ENCODE measurements at regions not wholly inside any gene's neighbourhood (a gene's known extent, or its start where the extent isn't known, plus 50 kb on each side); places are given as distances from the start of the nearest gene placed in this dataset.

DNA sequence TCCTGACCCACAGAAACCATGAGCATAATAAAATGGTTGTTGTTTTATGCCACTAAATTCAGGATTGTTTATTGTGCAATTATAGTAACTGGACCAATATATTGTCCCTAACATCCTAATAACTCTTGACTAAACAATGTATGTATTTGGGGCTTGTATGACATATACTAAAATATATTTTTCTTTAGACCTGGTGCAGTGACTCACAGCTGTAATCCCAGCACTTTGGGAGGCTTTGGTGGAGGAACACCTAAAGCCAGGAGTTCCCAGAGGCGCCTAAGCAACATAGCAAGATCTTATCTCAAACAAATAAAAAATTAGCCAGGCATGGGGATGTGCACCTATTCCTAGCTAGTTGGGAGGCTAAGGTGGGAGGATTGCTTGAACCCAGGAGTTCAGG lies 180.4 kb downstream of the SUCNR1 start:
- H3K27ac ChIP-seq (ENCODE audit: insufficient read depth in 1 of 2, low read depth in 1 of 2, low read length in 2 of 2, poor library complexity in 1 of 2, severe bottlenecking in 2 of 2) = no peak overlapping the region
- peaks cover 0 to 3% (median 0%) of the 10 kb centered on the region in 4 experiments for H3K4me1 ChIP-seq (ENCODE audit: control extremely low read depth in 1 of 4, control insufficient read depth in 4 of 4, insufficient read depth in 4 of 4, low read length in 3 of 4)
- no peak for DNase-seq
- ChIA-PET CTCF (no interaction called here), POLR2A (no interaction called here)
- no CpG with 5 or more reads among the region's 1 CpG for WGBS (ENCODE audit: insufficient coverage)
- peaks cover 0 to 6% (median 0%) of the 10 kb centered on the region in 5 experiments for H3K9me3 ChIP-seq (ENCODE audit: control extremely low read depth in 1 of 5, control insufficient read depth in 4 of 5, insufficient read depth in 2 of 5, low read depth in 1 of 5, low read length in 4 of 5)
- no peak overlapping the region for H3K4me3 ChIP-seq (ENCODE audit: control insufficient read depth in 1 of 7, extremely low read depth in 1 of 7, insufficient read depth in 4 of 7, low read depth in 2 of 7, low read length in 6 of 7)
- H3K27me3 ChIP-seq (replicated peaks in 2 of 5; ENCODE audit: control insufficient read depth in 4 of 5, insufficient read depth in 5 of 5, low read length in 4 of 5) = no peaks in the 10 kb centered on the region
- no peaks in the 10 kb centered on the region for H3K36me3 ChIP-seq (ENCODE audit: control insufficient read depth in 4 of 4, insufficient read depth in 4 of 4, low read length in 3 of 4)

DNA sequence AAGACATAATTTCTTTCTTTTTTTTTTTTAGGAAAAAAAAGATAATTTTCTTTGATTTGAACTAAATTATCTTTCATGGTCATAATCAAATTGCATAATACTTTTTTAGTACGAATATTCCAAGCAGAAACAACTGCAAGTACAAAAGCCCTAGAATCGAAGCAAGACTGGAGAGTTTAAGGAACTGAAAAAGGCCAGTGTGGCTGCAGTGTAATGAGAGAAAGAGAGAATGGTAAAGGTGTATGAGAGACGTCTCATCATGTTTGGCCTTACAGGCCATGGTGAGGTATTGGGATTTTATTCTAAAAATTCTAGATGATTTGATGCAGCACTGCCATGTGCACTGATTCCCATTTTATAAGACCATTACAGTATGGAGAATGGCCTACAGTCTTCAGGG lies 180.9 kb downstream of the SUCNR1 start:
- ChIA-PET POLR2A (no interaction called here), CTCF (no interaction called here)
- 100% methylated on average over 3 of the region's 3 CpGs for WGBS (ENCODE audit: insufficient coverage)

DNA sequence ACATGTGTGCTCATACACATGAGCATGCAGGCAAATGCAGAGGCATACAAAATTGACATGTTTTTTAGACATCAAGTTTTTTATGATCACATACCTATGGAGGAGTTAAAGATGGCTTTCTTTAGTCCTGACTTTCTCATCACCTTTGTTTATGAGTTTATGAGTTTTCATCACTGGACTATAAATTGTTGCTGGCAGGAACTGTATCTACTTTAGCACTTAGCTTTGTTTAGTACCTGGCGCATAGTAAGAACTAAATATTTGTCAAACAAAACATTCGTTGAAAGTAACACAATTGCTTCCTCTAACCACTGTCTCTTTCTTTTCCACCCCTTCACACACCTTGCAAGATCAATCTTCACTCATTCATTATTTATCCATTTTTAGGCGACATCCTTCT lies 182.6 kb downstream of the SUCNR1 start:
- no peak for DNase-seq
- Histone ChIP-seq H3K9me3 (ENCODE audit: control extremely low read depth in 1 of 5, control insufficient read depth in 4 of 5, insufficient read depth in 2 of 5, low read depth in 1 of 5, low read length in 4 of 5) (peaks cover 0 to 6% (median 0%) of the 10 kb centered on the region in 5 experiments), H3K27me3 (replicated peaks in 2 of 5; ENCODE audit: control insufficient read depth in 4 of 5, insufficient read depth in 5 of 5, low read length in 4 of 5) (no peaks in the 10 kb centered on the region), H3K4me1 (ENCODE audit: control extremely low read depth in 1 of 4, control insufficient read depth in 4 of 4, insufficient read depth in 4 of 4, low read length in 3 of 4) (peaks cover 0 to 3% (median 0%) of the 10 kb centered on the region in 4 experiments), H3K4me3 (ENCODE audit: control insufficient read depth in 1 of 7, extremely low read depth in 1 of 7, insufficient read depth in 4 of 7, low read depth in 2 of 7, low read length in 6 of 7) (no peak overlapping the region), H3K27ac (ENCODE audit: insufficient read depth in 1 of 2, low read depth in 1 of 2, low read length in 2 of 2, poor library complexity in 1 of 2, severe bottlenecking in 2 of 2) (no peak overlapping the region), H3K36me3 (ENCODE audit: control insufficient read depth in 4 of 4, insufficient read depth in 4 of 4, low read length in 3 of 4) (no peaks in the 10 kb centered on the region)
- ChIA-PET POLR2A (no interaction called here), CTCF (interaction anchor here (1.1 kb wide), 1 partner anchor 389 kb away, joined by 3 read pairs; no protein-coding TSS in a partner anchor)
- 97% methylated on average over 3 of the region's 3 CpGs for WGBS (ENCODE audit: insufficient coverage)

More for the DNA sequence above, 180.9 kb downstream of the SUCNR1 start:
- no peak for DNase-seq
- H3K9me3 ChIP-seq (ENCODE audit: control extremely low read depth in 1 of 5, control insufficient read depth in 4 of 5, insufficient read depth in 2 of 5, low read depth in 1 of 5, low read length in 4 of 5) = peaks cover 0 to 6% (median 0%) of the 10 kb centered on the region in 5 experiments
- no peaks in the 10 kb centered on the region for H3K27me3 ChIP-seq (replicated peaks in 2 of 5; ENCODE audit: control insufficient read depth in 4 of 5, insufficient read depth in 5 of 5, low read length in 4 of 5)
- H3K4me3 ChIP-seq (ENCODE audit: control insufficient read depth in 1 of 7, extremely low read depth in 1 of 7, insufficient read depth in 4 of 7, low read depth in 2 of 7, low read length in 6 of 7) = no peak overlapping the region
- no peak overlapping the region for H3K27ac ChIP-seq (ENCODE audit: insufficient read depth in 1 of 2, low read depth in 1 of 2, low read length in 2 of 2, poor library complexity in 1 of 2, severe bottlenecking in 2 of 2)
- H3K4me1 ChIP-seq (ENCODE audit: control extremely low read depth in 1 of 4, control insufficient read depth in 4 of 4, insufficient read depth in 4 of 4, low read length in 3 of 4) = peaks cover 0 to 3% (median 0%) of the 10 kb centered on the region in 4 experiments
- no peaks in the 10 kb centered on the region for H3K36me3 ChIP-seq (ENCODE audit: control insufficient read depth in 4 of 4, insufficient read depth in 4 of 4, low read length in 3 of 4)

DNA sequence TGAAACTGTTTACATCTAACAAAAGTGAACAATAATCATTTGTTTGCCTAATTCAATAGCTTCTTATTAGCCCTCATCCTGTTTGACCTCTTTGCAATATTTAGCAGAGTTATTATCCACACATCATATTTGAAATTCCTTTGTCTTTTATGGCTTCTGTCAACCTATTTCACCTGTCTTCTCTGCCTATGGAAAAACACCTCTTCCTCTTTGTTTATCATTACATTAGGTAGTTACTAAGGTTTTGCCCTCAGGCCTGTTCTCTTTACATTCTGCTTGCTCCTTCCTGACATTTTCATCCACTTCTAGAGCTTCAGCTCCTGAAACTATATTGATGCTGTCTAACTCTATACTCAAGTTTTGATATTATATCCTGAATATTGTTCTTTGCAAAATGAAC lies 183.0 kb downstream of the SUCNR1 start:
- Histone ChIP-seq H3K27ac (ENCODE audit: insufficient read depth in 1 of 2, low read depth in 1 of 2, low read length in 2 of 2, poor library complexity in 1 of 2, severe bottlenecking in 2 of 2) (no peak overlapping the region), H3K9me3 (ENCODE audit: control extremely low read depth in 1 of 5, control insufficient read depth in 4 of 5, insufficient read depth in 2 of 5, low read depth in 1 of 5, low read length in 4 of 5) (peaks cover 0 to 5% (median 0%) of the 10 kb centered on the region in 5 experiments), H3K36me3 (ENCODE audit: control insufficient read depth in 4 of 4, insufficient read depth in 4 of 4, low read length in 3 of 4) (no peaks in the 10 kb centered on the region), H3K27me3 (replicated peaks in 2 of 5; ENCODE audit: control insufficient read depth in 4 of 5, insufficient read depth in 5 of 5, low read length in 4 of 5) (no peaks in the 10 kb centered on the region), H3K4me1 (ENCODE audit: control extremely low read depth in 1 of 4, control insufficient read depth in 4 of 4, insufficient read depth in 4 of 4, low read length in 3 of 4) (peaks cover 0 to 3% (median 0%) of the 10 kb centered on the region in 4 experiments), H3K4me3 (ENCODE audit: control insufficient read depth in 1 of 7, extremely low read depth in 1 of 7, insufficient read depth in 4 of 7, low read depth in 2 of 7, low read length in 6 of 7) (no peak overlapping the region)
- DNase-seq = no peak
- ChIA-PET CTCF (interaction anchor here (1.1 to 1.4 kb wide), 2 partner anchors 37 to 388 kb away, joined by 3 read pairs; no protein-coding TSS in a partner anchor), POLR2A (no interaction called here)

DNA sequence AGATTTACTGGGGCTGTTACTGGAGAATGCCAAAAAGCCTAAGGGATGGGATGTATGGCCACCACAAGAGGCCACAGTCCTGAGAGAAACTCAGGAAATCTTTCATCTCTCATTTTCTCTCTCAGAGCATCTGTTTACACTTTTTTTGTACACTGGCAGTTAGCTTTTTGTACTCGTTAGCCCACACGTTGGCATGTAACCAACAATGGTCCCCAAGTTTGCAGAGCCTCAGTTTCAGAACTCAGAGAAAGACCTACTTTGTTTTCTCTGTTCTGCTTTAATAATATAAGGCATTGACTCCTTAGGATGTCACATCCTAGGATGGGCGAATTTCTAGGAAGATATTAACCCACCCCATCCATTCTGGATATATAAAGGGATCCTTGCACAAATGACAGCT lies 183.5 kb downstream of the SUCNR1 start:
- Histone ChIP-seq H3K27ac (ENCODE audit: insufficient read depth in 1 of 2, low read depth in 1 of 2, low read length in 2 of 2, poor library complexity in 1 of 2, severe bottlenecking in 2 of 2) (no peak overlapping the region), H3K27me3 (replicated peaks in 2 of 5; ENCODE audit: control insufficient read depth in 4 of 5, insufficient read depth in 5 of 5, low read length in 4 of 5) (no peaks in the 10 kb centered on the region), H3K4me3 (ENCODE audit: control insufficient read depth in 1 of 7, extremely low read depth in 1 of 7, insufficient read depth in 4 of 7, low read depth in 2 of 7, low read length in 6 of 7) (no peak overlapping the region), H3K9me3 (ENCODE audit: control extremely low read depth in 1 of 5, control insufficient read depth in 4 of 5, insufficient read depth in 2 of 5, low read depth in 1 of 5, low read length in 4 of 5) (peaks cover 0 to 1% (median 0%) of the 10 kb centered on the region in 5 experiments), H3K4me1 (ENCODE audit: control extremely low read depth in 1 of 4, control insufficient read depth in 4 of 4, insufficient read depth in 4 of 4, low read length in 3 of 4) (no peaks in the 10 kb centered on the region), H3K36me3 (ENCODE audit: control insufficient read depth in 4 of 4, insufficient read depth in 4 of 4, low read length in 3 of 4) (no peaks in the 10 kb centered on the region)
- DNase-seq = no peak
- POLR2A ChIA-PET = no interaction called here
- CTCF ChIA-PET = interaction anchor here (1.1 to 1.4 kb wide), 2 partner anchors 37 to 388 kb away, joined by 3 read pairs; no protein-coding TSS in a partner anchor
- WGBS (ENCODE audit: insufficient coverage) = 91% methylated on average over 2 of the region's 3 CpGs

DNA sequence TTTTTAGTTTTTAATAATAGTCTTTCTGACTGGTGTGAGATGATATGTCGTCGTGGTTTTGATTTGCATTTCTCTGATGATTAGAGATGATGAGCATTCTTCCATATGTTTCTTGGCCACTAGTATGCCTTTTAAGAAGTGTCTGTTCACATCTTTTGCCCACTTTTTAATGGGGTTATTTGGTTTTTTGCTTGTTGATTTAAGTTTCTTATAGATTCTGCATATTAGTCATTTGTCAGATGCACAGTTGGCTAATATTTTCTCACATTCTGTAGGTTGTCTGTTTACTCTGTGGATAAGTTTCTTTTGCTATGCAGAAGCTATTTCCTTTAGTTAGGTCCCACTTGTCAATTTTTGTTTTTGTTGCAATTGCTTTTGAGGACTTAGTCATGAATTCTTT lies 185.4 kb downstream of the SUCNR1 start:
- DNase-seq = no peak
- Histone ChIP-seq H3K4me1 (ENCODE audit: control extremely low read depth in 1 of 4, control insufficient read depth in 4 of 4, insufficient read depth in 4 of 4, low read length in 3 of 4) (no peaks in the 10 kb centered on the region), H3K4me3 (ENCODE audit: control insufficient read depth in 1 of 7, extremely low read depth in 1 of 7, insufficient read depth in 4 of 7, low read depth in 2 of 7, low read length in 6 of 7) (no peak overlapping the region), H3K36me3 (ENCODE audit: control insufficient read depth in 4 of 4, insufficient read depth in 4 of 4, low read length in 3 of 4) (no peaks in the 10 kb centered on the region), H3K27ac (ENCODE audit: insufficient read depth in 1 of 2, low read depth in 1 of 2, low read length in 2 of 2, poor library complexity in 1 of 2, severe bottlenecking in 2 of 2) (no peak overlapping the region), H3K9me3 (ENCODE audit: control extremely low read depth in 1 of 5, control insufficient read depth in 4 of 5, insufficient read depth in 2 of 5, low read depth in 1 of 5, low read length in 4 of 5) (peaks cover 0 to 1% (median 0%) of the 10 kb centered on the region in 5 experiments), H3K27me3 (replicated peaks in 2 of 5; ENCODE audit: control insufficient read depth in 4 of 5, insufficient read depth in 5 of 5, low read length in 4 of 5) (no peaks in the 10 kb centered on the region)
- ChIA-PET CTCF (no interaction called here), POLR2A (no interaction called here)
- no CpG with 5 or more reads among the region's 2 CpGs for WGBS (ENCODE audit: insufficient coverage)

DNA sequence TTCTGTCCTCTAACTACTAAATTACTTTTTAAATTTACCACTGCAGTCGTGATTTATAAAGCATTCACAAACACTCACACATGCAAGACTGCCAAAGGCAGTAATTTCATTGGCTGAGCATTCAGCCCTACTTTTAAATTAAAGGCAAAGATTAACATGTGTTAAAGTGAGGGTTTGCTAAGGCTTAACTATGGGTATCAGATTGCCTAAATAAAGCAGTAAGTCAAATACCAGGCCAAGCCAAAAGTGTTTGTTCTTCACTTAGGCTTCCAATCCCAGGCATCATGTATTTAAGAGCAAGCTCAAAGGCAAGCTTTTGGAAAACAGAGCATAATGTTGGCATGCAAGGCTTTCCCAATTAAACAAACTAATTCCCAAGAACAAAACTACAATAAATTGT lies 187.3 kb downstream of the SUCNR1 start:
- CTCF ChIA-PET = no interaction called here
- WGBS (ENCODE audit: insufficient coverage) = no CpG with 5 or more reads among the region's 1 CpG
- no peak for DNase-seq

More for the DNA sequence above, 187.3 kb downstream of the SUCNR1 start:
- Histone ChIP-seq H3K9me3 (ENCODE audit: control extremely low read depth in 1 of 5, control insufficient read depth in 4 of 5, insufficient read depth in 2 of 5, low read depth in 1 of 5, low read length in 4 of 5) (peaks cover 0 to 1% (median 0%) of the 10 kb centered on the region in 5 experiments), H3K27ac (ENCODE audit: insufficient read depth in 1 of 2, low read depth in 1 of 2, low read length in 2 of 2, poor library complexity in 1 of 2, severe bottlenecking in 2 of 2) (no peak overlapping the region), H3K27me3 (replicated peaks in 2 of 5; ENCODE audit: control insufficient read depth in 4 of 5, insufficient read depth in 5 of 5, low read length in 4 of 5) (no peaks in the 10 kb centered on the region), H3K4me3 (ENCODE audit: control insufficient read depth in 1 of 7, extremely low read depth in 1 of 7, insufficient read depth in 4 of 7, low read depth in 2 of 7, low read length in 6 of 7) (no peak overlapping the region), H3K36me3 (ENCODE audit: control insufficient read depth in 4 of 4, insufficient read depth in 4 of 4, low read length in 3 of 4) (no peaks in the 10 kb centered on the region), H3K4me1 (ENCODE audit: control extremely low read depth in 1 of 4, control insufficient read depth in 4 of 4, insufficient read depth in 4 of 4, low read length in 3 of 4) (no peaks in the 10 kb centered on the region)
- POLR2A ChIA-PET = no interaction called here
